KMS-11 (cell line): ENCODE measurements at regions not wholly inside any gene's neighbourhood (a gene's known extent, or its start where the extent isn't known, plus 50 kb on each side); places are given as distances from the start of the nearest gene placed in this dataset.

Source experiments
- H2AFZ ChIP-seq: fragments of 200-600 bp; sonication (generic); 2 replicates; pipeline ENCODE4 v1.6.1; 2016; ENCODE audit warnings: antibody characterized with exemption, mixed run types, low read depth
- H3K27ac ChIP-seq: fragments of 200-600 bp; sonication (generic); 2 replicates; pipeline ENCODE4 v1.6.1; 2016; ENCODE audit warnings: mild to moderate bottlenecking, mixed run types
- H3K27me3 ChIP-seq: fragments of 200-600 bp; sonication (generic); 2 replicates; pipeline ENCODE4 v1.6.1; 2017; ENCODE audit warnings: mild to moderate bottlenecking, low read depth, mixed run types, moderate library complexity; ENCODE audit not compliant: insufficient read depth
- H3K36me3 ChIP-seq: fragments of 200-600 bp; sonication (generic); 2 replicates; pipeline ENCODE4 v1.6.1; 2017; ENCODE audit warnings: mild to moderate bottlenecking, mixed run types; ENCODE audit not compliant: insufficient read depth
- H3K4me1 ChIP-seq: fragments of 200-600 bp; sonication (generic); 2 replicates; pipeline ENCODE4 v1.6.1; 2016; ENCODE audit warnings: mild to moderate bottlenecking, low read depth, mixed run types; ENCODE audit not compliant: poor library complexity, severe bottlenecking
- H3K4me2 ChIP-seq: fragments of 200-600 bp; sonication (generic); 2 replicates; pipeline ENCODE4 v1.7.0; 2016; ENCODE audit warnings: mild to moderate bottlenecking, mixed run types
- H3K4me3 ChIP-seq: fragments of 200-600 bp; sonication (generic); IDR thresholded peaks from 2 replicates; pipeline ENCODE4 v1.6.1; 2017; ENCODE audit warnings: low read depth, low read length, mixed read lengths; ENCODE audit not compliant: insufficient read depth
- H3K79me2 ChIP-seq: fragments of 200-600 bp; sonication (generic); 2 replicates; pipeline ENCODE4 v1.6.1; 2016; ENCODE audit warnings: low read depth, mixed run types; ENCODE audit not compliant: insufficient read depth
- H3K9ac ChIP-seq: fragments of 200-600 bp; sonication (generic); 2 replicates; pipeline ENCODE4 v1.6.1; 2016; ENCODE audit warnings: mild to moderate bottlenecking, mixed run types
- H4K20me1 ChIP-seq: fragments of 200-600 bp; sonication (generic); 2 replicates; pipeline ENCODE4 v1.6.1; 2016; ENCODE audit warnings: mild to moderate bottlenecking, mixed run types; ENCODE audit not compliant: insufficient read depth
- CTCF ChIP-seq: fragments of 200-600 bp; sonication (generic); conservative IDR thresholded peaks from 2 replicates; pipeline ENCODE4 v1.6.1; 2017; ENCODE audit warnings: low read depth, mild to moderate bottlenecking, antibody characterized with exemption, low read length, moderate library complexity, mixed read lengths

GRCh38 chr3:5523125-5523524 lies 335.6 kb downstream of the EDEM1 start:
- Histone ChIP-seq H3K4me3 (no peak overlapping the region), H4K20me1 (no peaks in the 10 kb centered on the region), H3K4me2 (no peak overlapping the region), H2AFZ (no peak overlapping the region), H3K79me2 (no peaks in the 10 kb centered on the region), H3K27me3 (no peaks in the 10 kb centered on the region), H3K27ac (no peak overlapping the region), H3K9ac (no peak overlapping the region), H3K4me1 (no peaks in the 10 kb centered on the region), H3K36me3 (no peaks in the 10 kb centered on the region)
- no peak for TF ChIP-seq CTCF

DNA sequence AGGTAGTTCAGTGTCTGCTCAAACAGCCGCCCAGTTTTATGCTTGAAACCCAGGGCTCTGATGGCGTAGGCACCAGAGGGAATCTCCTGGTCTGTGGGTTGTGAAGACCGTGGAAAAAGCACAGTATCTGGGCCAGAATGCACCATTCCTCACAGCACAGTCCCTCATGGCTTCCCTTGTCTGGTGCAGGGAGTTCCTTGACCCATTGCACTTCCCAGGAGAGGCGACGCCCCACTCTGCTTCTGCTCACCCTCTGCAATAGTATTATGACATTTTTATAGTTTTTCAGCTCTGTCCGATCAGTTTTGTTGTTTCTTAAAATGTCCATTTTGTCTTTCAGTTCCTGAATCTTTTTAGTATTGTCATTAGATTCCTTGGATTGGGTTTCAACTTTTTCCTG lies 343.5 kb downstream of the EDEM1 start:
- H3K27ac ChIP-seq, result no peak overlapping the region

GRCh38 chr3:5531741-5532290 lies 344.3 kb downstream of the EDEM1 start:
- no peak overlapping the region for H3K9ac ChIP-seq
- no peak overlapping the region for H3K4me2 ChIP-seq
- H4K20me1 ChIP-seq, result no peaks in the 10 kb centered on the region
- no peaks in the 10 kb centered on the region for H3K36me3 ChIP-seq
- H3K4me3 ChIP-seq, result no peak overlapping the region
- no peaks in the 10 kb centered on the region for H3K4me1 ChIP-seq
- H3K27ac ChIP-seq, result no peak overlapping the region
- TF ChIP-seq CTCF, result no peak
- H3K27me3 ChIP-seq, result no peaks in the 10 kb centered on the region
- no peak overlapping the region for H2AFZ ChIP-seq
- H3K79me2 ChIP-seq, result no peaks in the 10 kb centered on the region

More for the DNA sequence above, 343.5 kb downstream of the EDEM1 start:
- H3K79me2 ChIP-seq, result no peaks in the 10 kb centered on the region
- H2AFZ ChIP-seq, result no peak overlapping the region
- no peaks in the 10 kb centered on the region for H3K27me3 ChIP-seq
- H3K4me2 ChIP-seq, result no peak overlapping the region
- no peaks in the 10 kb centered on the region for H3K4me1 ChIP-seq
- H3K36me3 ChIP-seq, result no peaks in the 10 kb centered on the region
- H3K9ac ChIP-seq, result no peak overlapping the region
- no peak for TF ChIP-seq CTCF
- H4K20me1 ChIP-seq, result no peaks in the 10 kb centered on the region
- no peak overlapping the region for H3K4me3 ChIP-seq

- Histone ChIP-seq H3K4me3 (no peak overlapping the region), H3K36me3 (no peaks in the 10 kb centered on the region), H3K27ac (no peak overlapping the region), H3K79me2 (no peaks in the 10 kb centered on the region), H4K20me1 (no peaks in the 10 kb centered on the region), H3K27me3 (no peaks in the 10 kb centered on the region), H3K4me2 (no peak overlapping the region), H3K4me1 (no peaks in the 10 kb centered on the region), H3K9ac (no peak overlapping the region), H2AFZ (no peak overlapping the region)
- no peak for TF ChIP-seq CTCF
These were observed 353.0 kb downstream of the EDEM1 start for GRCh38 chr3:5540532-5540931.
